ENCODE measurements at regions not wholly inside any gene's neighbourhood (a gene's known extent, or its start where the extent isn't known, plus 50 kb on each side); places are given as distances from the start of the nearest gene placed in this dataset.
"Not testable (repeated sequence)": the region's sequence is repeated elsewhere in the genome, so short reads cannot be mapped to it uniquely, and the experiment has no call there.

- not testable (repeated sequence) for H3K4me1 ChIP-seq (ENCODE audit: control insufficient read depth, insufficient read depth, low read length); H3K27me3 ChIP-seq (ENCODE audit: control insufficient read depth, insufficient read depth, low read length); DNase-seq (ENCODE audit: low read depth, low spot score); H3K4me3 ChIP-seq (ENCODE audit: low read length); H3K27ac ChIP-seq (ENCODE audit: low read length); H3K9me3 ChIP-seq (ENCODE audit: control insufficient read depth, insufficient read depth, low read length); H3K36me3 ChIP-seq (ENCODE audit: control insufficient read depth, insufficient read depth, low read length)
- no CpG with 5 or more reads among the region's 4 CpGs for WGBS (ENCODE audit: insufficient coverage, insufficient read length)
These were observed 69.9 kb downstream of the ALG1L2 start for GRCh38 chr3:130151555-130151954.

GRCh38 chr3:130153247-130153646, 71.6 kb downstream of the ALG1L2 start:
- H3K27me3 ChIP-seq (ENCODE audit: control insufficient read depth, insufficient read depth, low read length); H3K4me1 ChIP-seq (ENCODE audit: control insufficient read depth, insufficient read depth, low read length); H3K36me3 ChIP-seq (ENCODE audit: control insufficient read depth, insufficient read depth, low read length); H3K9me3 ChIP-seq (ENCODE audit: control insufficient read depth, insufficient read depth, low read length); DNase-seq (ENCODE audit: low read depth, low spot score); H3K4me3 ChIP-seq (ENCODE audit: low read length); H3K27ac ChIP-seq (ENCODE audit: low read length): not testable (repeated sequence)
- WGBS (ENCODE audit: insufficient coverage, insufficient read length): no CpG with 5 or more reads among the region's 8 CpGs

DNA sequence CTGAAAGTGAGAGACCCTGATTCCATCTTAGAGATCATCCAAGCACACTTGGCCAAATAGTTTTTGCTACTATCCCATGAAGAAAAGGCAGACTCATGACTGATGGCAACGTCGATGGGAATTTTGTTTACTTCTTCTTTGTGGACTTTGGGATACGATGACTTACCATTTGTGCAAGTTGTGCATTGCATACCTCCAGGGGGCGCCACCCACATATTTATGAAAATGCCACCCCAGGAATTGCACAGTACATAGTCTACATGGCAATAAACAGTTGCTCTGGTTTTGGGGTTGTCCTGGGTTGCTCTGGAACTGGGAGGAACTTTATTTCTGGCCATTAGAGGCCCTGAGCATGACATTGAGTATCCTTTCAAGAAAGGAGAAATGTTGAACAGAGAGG, 73.8 kb downstream of the ALG1L2 start:
- WGBS (ENCODE audit: insufficient coverage, insufficient read length): no CpG with 5 or more reads among the region's 4 CpGs
- DNase-seq (ENCODE audit: low read depth, low spot score); H3K9me3 ChIP-seq (ENCODE audit: control insufficient read depth, insufficient read depth, low read length): not testable (repeated sequence)

GRCh38 chr3:130166856-130167255, 85.2 kb downstream of the ALG1L2 start:
- not testable (repeated sequence) for DNase-seq (ENCODE audit: low read depth, low spot score)

More for the DNA sequence above, 73.8 kb downstream of the ALG1L2 start:
- H3K4me3 ChIP-seq (ENCODE audit: low read length); H3K4me1 ChIP-seq (ENCODE audit: control insufficient read depth, insufficient read depth, low read length); H3K27me3 ChIP-seq (ENCODE audit: control insufficient read depth, insufficient read depth, low read length); H3K36me3 ChIP-seq (ENCODE audit: control insufficient read depth, insufficient read depth, low read length); H3K27ac ChIP-seq (ENCODE audit: low read length): not testable (repeated sequence)

DNA sequence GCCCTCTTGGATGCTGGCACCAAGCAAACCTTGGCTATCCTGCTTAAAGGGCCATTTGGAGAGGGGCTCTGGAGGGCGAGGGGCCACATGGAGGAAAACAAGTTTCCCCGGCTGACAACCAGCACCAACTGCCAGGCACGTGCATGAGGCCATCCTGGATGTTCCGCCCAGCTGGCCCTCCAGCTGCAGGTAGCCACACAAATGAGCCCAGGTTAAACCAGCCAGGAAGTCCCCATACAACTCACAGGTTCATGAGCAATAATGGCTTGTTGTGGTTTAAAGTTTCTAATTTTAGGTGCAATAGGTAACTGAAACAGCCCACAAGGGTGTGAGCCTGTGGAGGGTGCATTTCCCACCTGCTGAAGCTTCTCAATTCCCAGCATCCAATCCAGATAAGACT, 93.6 kb downstream of the ALG1L2 start:
- H3K4me3 ChIP-seq (ENCODE audit: low read length); H3K4me1 ChIP-seq (ENCODE audit: control insufficient read depth, insufficient read depth, low read length); DNase-seq (ENCODE audit: low read depth, low spot score); H3K27me3 ChIP-seq (ENCODE audit: control insufficient read depth, insufficient read depth, low read length); H3K36me3 ChIP-seq (ENCODE audit: control insufficient read depth, insufficient read depth, low read length); H3K9me3 ChIP-seq (ENCODE audit: control insufficient read depth, insufficient read depth, low read length); H3K27ac ChIP-seq (ENCODE audit: low read length): not testable (repeated sequence)
- WGBS (ENCODE audit: insufficient coverage, insufficient read length): no CpG with 5 or more reads among the region's 4 CpGs

More at GRCh38 chr3:130166856-130167255, 85.2 kb downstream of the ALG1L2 start:
- not testable (repeated sequence) for H3K27ac ChIP-seq (ENCODE audit: low read length); H3K36me3 ChIP-seq (ENCODE audit: control insufficient read depth, insufficient read depth, low read length); H3K4me3 ChIP-seq (ENCODE audit: low read length); H3K27me3 ChIP-seq (ENCODE audit: control insufficient read depth, insufficient read depth, low read length); H3K9me3 ChIP-seq (ENCODE audit: control insufficient read depth, insufficient read depth, low read length); H3K4me1 ChIP-seq (ENCODE audit: control insufficient read depth, insufficient read depth, low read length)
- no CpG with 5 or more reads among the region's 4 CpGs for WGBS (ENCODE audit: insufficient coverage, insufficient read length)

DNA sequence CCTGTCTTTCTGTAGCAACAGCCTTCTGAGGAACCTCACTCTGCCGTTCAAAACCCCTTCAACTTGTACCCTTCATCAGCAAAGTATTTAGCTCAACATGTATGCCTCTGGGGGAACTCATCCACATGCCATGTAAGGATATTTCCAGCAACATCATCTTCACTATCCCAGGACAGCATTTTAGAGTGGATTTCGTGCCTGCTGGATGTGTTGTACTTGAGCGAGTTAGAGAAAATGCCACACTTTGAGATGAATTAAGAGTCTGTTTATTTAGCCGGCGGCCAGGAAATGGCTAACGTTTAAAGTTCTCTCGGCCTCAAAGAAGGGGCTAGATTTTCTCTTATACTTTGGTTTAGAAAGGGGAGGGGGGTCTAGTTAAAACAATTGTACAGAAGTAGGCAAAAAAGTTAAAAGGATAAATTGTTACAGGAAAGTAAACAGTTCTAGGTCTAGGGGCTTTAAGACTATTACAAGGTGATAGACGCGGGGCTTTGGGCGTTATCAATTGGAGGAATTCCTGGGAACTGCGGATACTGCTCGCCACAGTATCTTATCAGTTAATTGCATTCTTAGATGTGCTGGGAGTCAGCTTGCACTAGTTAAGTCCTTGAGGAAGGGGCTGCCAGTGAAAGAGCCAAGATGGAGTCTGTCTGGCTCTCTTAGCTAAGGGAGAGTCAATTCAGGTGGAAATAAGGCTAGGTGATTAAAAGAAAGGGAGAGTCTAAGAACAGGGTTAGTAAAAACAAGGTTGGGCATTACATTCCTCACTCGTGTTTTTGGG, 95.0 kb downstream of the ALG1L2 start:
- no CpG with 5 or more reads among the region's 13 CpGs for WGBS (ENCODE audit: insufficient coverage, insufficient read length)
- H3K27ac ChIP-seq (ENCODE audit: low read length); H3K9me3 ChIP-seq (ENCODE audit: control insufficient read depth, insufficient read depth, low read length); H3K27me3 ChIP-seq (ENCODE audit: control insufficient read depth, insufficient read depth, low read length); H3K4me1 ChIP-seq (ENCODE audit: control insufficient read depth, insufficient read depth, low read length); DNase-seq (ENCODE audit: low read depth, low spot score); H3K36me3 ChIP-seq (ENCODE audit: control insufficient read depth, insufficient read depth, low read length); H3K4me3 ChIP-seq (ENCODE audit: low read length): not testable (repeated sequence)

GRCh38 chr3:130178835-130179234, 97.2 kb downstream of the ALG1L2 start:
- not testable (repeated sequence) for H3K9me3 ChIP-seq (ENCODE audit: control insufficient read depth, insufficient read depth, low read length); H3K36me3 ChIP-seq (ENCODE audit: control insufficient read depth, insufficient read depth, low read length); H3K27me3 ChIP-seq (ENCODE audit: control insufficient read depth, insufficient read depth, low read length); H3K4me3 ChIP-seq (ENCODE audit: low read length); H3K4me1 ChIP-seq (ENCODE audit: control insufficient read depth, insufficient read depth, low read length); H3K27ac ChIP-seq (ENCODE audit: low read length); DNase-seq (ENCODE audit: low read depth, low spot score)
- no CpG with 5 or more reads among the region's 3 CpGs for WGBS (ENCODE audit: insufficient coverage, insufficient read length)

GRCh38 chr3:130179353-130179970, 97.8 kb downstream of the ALG1L2 start:
- not testable (repeated sequence) for H3K27me3 ChIP-seq (ENCODE audit: control insufficient read depth, insufficient read depth, low read length); H3K4me1 ChIP-seq (ENCODE audit: control insufficient read depth, insufficient read depth, low read length); H3K9me3 ChIP-seq (ENCODE audit: control insufficient read depth, insufficient read depth, low read length); DNase-seq (ENCODE audit: low read depth, low spot score); H3K4me3 ChIP-seq (ENCODE audit: low read length); H3K36me3 ChIP-seq (ENCODE audit: control insufficient read depth, insufficient read depth, low read length); H3K27ac ChIP-seq (ENCODE audit: low read length)
- no CpG with 5 or more reads among the region's 11 CpGs for WGBS (ENCODE audit: insufficient coverage, insufficient read length)

DNA sequence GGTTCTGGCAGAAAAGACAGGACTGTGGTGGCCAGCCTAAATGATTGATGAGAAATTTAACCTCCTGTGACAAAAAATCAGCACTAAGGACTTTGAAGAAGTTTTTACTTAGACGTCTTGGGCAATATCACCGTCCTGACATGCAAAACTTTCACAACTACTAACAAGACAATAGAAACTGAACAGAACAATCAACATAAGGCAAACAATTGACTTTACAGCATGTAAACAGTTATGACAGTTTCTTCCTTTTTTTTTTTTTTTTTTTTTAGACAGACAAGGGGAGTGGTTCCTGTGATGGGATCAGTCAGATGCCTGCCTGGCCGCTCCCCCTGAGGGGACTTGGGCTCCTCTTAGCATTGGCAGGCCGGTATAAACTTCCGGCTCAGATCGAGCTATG, 100.8 kb downstream of the ALG1L2 start:
- H3K27ac ChIP-seq (ENCODE audit: low read length); DNase-seq (ENCODE audit: low read depth, low spot score); H3K9me3 ChIP-seq (ENCODE audit: control insufficient read depth, insufficient read depth, low read length); H3K4me1 ChIP-seq (ENCODE audit: control insufficient read depth, insufficient read depth, low read length); H3K27me3 ChIP-seq (ENCODE audit: control insufficient read depth, insufficient read depth, low read length); H3K4me3 ChIP-seq (ENCODE audit: low read length); H3K36me3 ChIP-seq (ENCODE audit: control insufficient read depth, insufficient read depth, low read length): not testable (repeated sequence)
- no CpG with 5 or more reads among the region's 6 CpGs for WGBS (ENCODE audit: insufficient coverage, insufficient read length)

DNA sequence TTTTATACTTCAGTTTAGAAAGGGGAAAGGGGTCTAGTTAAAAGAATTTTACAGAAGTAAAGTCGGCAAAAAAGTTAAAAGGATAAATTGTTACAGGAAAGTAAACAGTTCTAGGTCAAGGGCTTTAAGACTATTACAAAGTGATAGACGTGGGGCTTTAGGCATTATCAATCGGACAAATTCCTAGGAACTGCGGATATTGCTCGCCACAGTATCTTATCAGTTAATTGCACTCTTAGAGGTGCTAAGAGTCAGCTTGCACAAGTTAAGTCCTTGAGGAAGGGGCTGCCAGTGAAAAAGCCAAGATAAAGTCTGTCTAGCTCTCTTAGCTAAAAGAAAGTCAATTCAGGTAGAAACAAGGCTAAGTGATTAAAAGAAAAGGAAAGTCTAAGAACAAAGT, 102.1 kb downstream of the ALG1L2 start:
- not testable (repeated sequence) for DNase-seq (ENCODE audit: low read depth, low spot score); H3K27me3 ChIP-seq (ENCODE audit: control insufficient read depth, insufficient read depth, low read length); H3K36me3 ChIP-seq (ENCODE audit: control insufficient read depth, insufficient read depth, low read length); H3K4me3 ChIP-seq (ENCODE audit: low read length); H3K27ac ChIP-seq (ENCODE audit: low read length); H3K9me3 ChIP-seq (ENCODE audit: control insufficient read depth, insufficient read depth, low read length); H3K4me1 ChIP-seq (ENCODE audit: control insufficient read depth, insufficient read depth, low read length)
- whole genome bisulfite sequencing (ENCODE audit: insufficient coverage, insufficient read length): no CpG with 5 or more reads among the region's 5 CpGs

Measured in iPS DF 6.9 (cell line).